RWPE1 (cell line): ENCODE measurements at regions not wholly inside any gene's neighbourhood (a gene's known extent, or its start where the extent isn't known, plus 50 kb on each side); places are given as distances from the start of the nearest gene placed in this dataset.

Experiments
- CTCF ChIA-PET: fragments of 350-600 bp; sonication (Branson Sonifier 250); formaldehyde crosslinking; extraction: SDS; loops from one replicate; lab custom pipeline; 2021; lab: Yijun Ruan, JAX
- POLR2A ChIA-PET: fragments of 400-600 bp; formaldehyde crosslinking; extraction: SDS; loops from one replicate; lab custom pipeline; 2020; ENCODE audit warnings: antibody characterized with exemption; ENCODE audit not compliant: low non-redundant PET; lab: Yijun Ruan, JAX
- DNase-seq: peaks from one replicate; pipeline ENCODE4 v3.0.0; 2012; ENCODE audit warnings: low spot score
- H3K27ac ChIP-seq: fragments of 450-650 bp; 2 replicates; pipeline ENCODE4 v1.5.1; 2017
- CTCF ChIP-seq: fragments of 450-650 bp; conservative IDR thresholded peaks from 2 replicates; pipeline ENCODE4 v1.5.1; 2017; ENCODE audit warnings: low read depth, mild to moderate bottlenecking

GRCh38 chr14:42569227-42569626 lies 962.6 kb downstream of the LRFN5 start:
- DNase-seq, result no peak
- ChIA-PET POLR2A (no interaction called here), CTCF (no interaction called here)
- TF ChIP-seq CTCF, result no peak
- no peak overlapping the region for H3K27ac ChIP-seq

GRCh38 chr14:42565556-42565955 lies 958.9 kb downstream of the LRFN5 start:
- DNase-seq, result no peak
- no peak for TF ChIP-seq CTCF
- no peak overlapping the region for H3K27ac ChIP-seq
- POLR2A ChIA-PET, result no interaction called here
- CTCF ChIA-PET, result no interaction called here

DNA sequence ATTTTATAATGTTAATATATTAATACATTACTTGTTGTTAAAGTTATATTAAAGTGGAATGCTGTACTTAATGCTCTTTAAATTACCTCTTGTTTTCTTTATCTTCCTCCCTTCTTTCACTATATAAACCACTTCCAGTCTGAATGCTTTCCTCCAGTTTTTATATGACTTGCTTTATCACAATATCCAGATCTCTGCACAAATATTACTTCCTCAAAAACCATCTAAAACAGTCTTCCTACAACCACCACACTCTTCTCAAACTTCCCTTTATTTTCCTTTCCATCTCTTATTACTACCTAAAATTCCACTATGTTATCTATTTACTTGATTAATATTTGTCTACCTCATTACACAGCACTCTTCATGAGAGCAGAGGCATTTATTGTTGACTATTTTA lies 956.6 kb downstream of the LRFN5 start:
- DNase-seq, result no peak
- no peak overlapping the region for H3K27ac ChIP-seq
- no peak for TF ChIP-seq CTCF
- POLR2A ChIA-PET, result no interaction called here
- CTCF ChIA-PET, result no interaction called here

- ChIA-PET POLR2A (no interaction called here), CTCF (no interaction called here)
- no peak for DNase-seq
- H3K27ac ChIP-seq, result no peak overlapping the region
- TF ChIP-seq CTCF, result no peak
Measured at GRCh38 chr14:42556551-42556950, 949.9 kb downstream of the LRFN5 start.

GRCh38 chr14:42555365-42555764 lies 948.7 kb downstream of the LRFN5 start:
- DNase-seq, result no peak
- ChIA-PET POLR2A (no interaction called here), CTCF (no interaction called here)
- TF ChIP-seq CTCF, result no peak
- H3K27ac ChIP-seq, result no peak overlapping the region

DNA sequence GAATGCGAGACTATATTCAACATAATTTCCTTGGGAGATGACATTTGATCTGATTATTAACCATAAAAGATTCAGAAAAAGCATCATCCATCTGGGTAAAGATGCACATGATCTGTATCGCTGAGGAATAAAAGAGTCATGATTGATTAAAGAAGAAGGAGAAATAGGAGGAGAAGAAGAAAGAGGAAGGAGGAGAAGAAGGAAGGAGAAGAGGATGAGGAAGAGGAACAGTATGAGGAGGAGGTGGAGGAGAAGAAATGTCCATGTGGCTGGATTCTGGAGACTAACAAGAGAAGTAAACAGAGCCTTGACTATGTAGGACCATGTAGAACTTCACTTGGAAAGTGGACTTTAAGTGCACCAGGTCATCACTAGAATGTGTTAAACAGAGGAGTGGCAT lies 947.4 kb downstream of the LRFN5 start:
- ChIA-PET POLR2A (no interaction called here), CTCF (no interaction called here)
- H3K27ac ChIP-seq, result no peak overlapping the region
- DNase-seq, result no peak
- no peak for TF ChIP-seq CTCF

GRCh38 chr14:42550310-42550709 lies 943.6 kb downstream of the LRFN5 start:
- ChIA-PET CTCF (no interaction called here), POLR2A (no interaction called here)
- no peak overlapping the region for H3K27ac ChIP-seq
- DNase-seq, result no peak
- no peak for TF ChIP-seq CTCF
